Astrocyte (in vitro differentiated cells and primary cell): ENCODE measurements at regions not wholly inside any gene's neighbourhood (a gene's known extent, or its start where the extent isn't known, plus 50 kb on each side); places are given as distances from the start of the nearest gene placed in this dataset.
"Not testable (repeated sequence)": the region's sequence is repeated elsewhere in the genome, so short reads cannot be mapped to it uniquely, and the experiment has no call there.

Source experiments
- EZH2 ChIP-seq: IDR thresholded peaks from 2 replicates; pipeline ENCODE4 v1.6.1; 2012; ENCODE audit warnings: mild to moderate bottlenecking, low read length, inconsistent platforms; ENCODE audit not compliant: insufficient read depth
- TF ChIP-seq, protein P1 (sequence below): IDR thresholded peaks from 2 replicates; pipeline ENCODE4 v1.5.1; 2011; ENCODE audit warnings: low read depth, mild to moderate bottlenecking, inconsistent platforms, low read length, moderate library complexity; ENCODE audit not compliant: insufficient read depth

GRCh38 chr9:62833323-62834200 is 1643.7 kb downstream of the SPATA31A7 start:
- TF ChIP-seq EZH2 = not testable (repeated sequence)
- TF ChIP-seq, protein P1, sequence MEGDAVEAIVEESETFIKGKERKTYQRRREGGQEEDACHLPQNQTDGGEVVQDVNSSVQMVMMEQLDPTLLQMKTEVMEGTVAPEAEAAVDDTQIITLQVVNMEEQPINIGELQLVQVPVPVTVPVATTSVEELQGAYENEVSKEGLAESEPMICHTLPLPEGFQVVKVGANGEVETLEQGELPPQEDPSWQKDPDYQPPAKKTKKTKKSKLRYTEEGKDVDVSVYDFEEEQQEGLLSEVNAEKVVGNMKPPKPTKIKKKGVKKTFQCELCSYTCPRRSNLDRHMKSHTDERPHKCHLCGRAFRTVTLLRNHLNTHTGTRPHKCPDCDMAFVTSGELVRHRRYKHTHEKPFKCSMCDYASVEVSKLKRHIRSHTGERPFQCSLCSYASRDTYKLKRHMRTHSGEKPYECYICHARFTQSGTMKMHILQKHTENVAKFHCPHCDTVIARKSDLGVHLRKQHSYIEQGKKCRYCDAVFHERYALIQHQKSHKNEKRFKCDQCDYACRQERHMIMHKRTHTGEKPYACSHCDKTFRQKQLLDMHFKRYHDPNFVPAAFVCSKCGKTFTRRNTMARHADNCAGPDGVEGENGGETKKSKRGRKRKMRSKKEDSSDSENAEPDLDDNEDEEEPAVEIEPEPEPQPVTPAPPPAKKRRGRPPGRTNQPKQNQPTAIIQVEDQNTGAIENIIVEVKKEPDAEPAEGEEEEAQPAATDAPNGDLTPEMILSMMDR = not testable (repeated sequence)
